ENCODE measurements at regions not wholly inside any gene's neighbourhood (a gene's known extent, or its start where the extent isn't known, plus 50 kb on each side); places are given as distances from the start of the nearest gene placed in this dataset.

- no peaks in the 10 kb centered on the region for H3K36me3 ChIP-seq
- H3K9me3 ChIP-seq = no peaks in the 10 kb centered on the region
- no peak overlapping the region for H3K27ac ChIP-seq
- TF ChIP-seq CTCF (IDR thresholded peaks at IDR 0.05) = no peak
- no peaks in the 10 kb centered on the region for H3K4me1 ChIP-seq
- no peaks in the 10 kb centered on the region for H3K27me3 ChIP-seq
- no peak overlapping the region for H3K4me3 ChIP-seq
- no peak for DNase-seq
- intact Hi-C loops (cut with DNase I; ENCODE audit: low total_unique reads) = no loop called here
Measured at GRCh38 chr5:58348996-58349728, 110.7 kb downstream of the PLK2 start.

GRCh38 chr5:58346041-58346440 lies 113.8 kb downstream of the PLK2 start:
- TF ChIP-seq CTCF (IDR thresholded peaks at IDR 0.05) = no peak
- intact Hi-C loops (cut with DNase I; ENCODE audit: low total_unique reads) = no loop called here

DNA sequence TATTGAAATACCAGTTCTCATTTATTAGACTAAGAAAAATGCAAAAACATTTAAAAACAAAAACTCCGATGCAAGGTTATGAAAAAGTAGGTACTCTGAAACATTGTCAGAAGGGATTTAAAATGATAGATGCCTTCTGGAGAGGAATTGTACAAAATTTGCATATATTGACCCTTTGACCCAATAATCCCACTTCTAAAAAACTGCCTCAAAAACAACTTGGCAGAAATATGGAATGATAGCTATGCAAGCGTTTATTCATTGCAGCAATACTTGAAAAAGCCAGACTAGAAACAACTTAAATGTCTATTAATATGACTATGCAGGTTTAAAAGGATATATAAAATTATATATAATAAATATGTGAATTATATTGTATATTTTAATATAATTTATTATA lies 118.4 kb downstream of the PLK2 start:
- Histone ChIP-seq H3K36me3 (no peaks in the 10 kb centered on the region), H3K27ac (no peak overlapping the region), H3K4me1 (no peaks in the 10 kb centered on the region), H3K27me3 (no peaks in the 10 kb centered on the region), H3K4me3 (no peak overlapping the region), H3K9me3 (no peaks in the 10 kb centered on the region)
- DNase-seq = no peak
- intact Hi-C loops (cut with DNase I; ENCODE audit: low total_unique reads) = no loop called here
- TF ChIP-seq CTCF (IDR thresholded peaks at IDR 0.05) = no peak

More at GRCh38 chr5:58346041-58346440, 113.8 kb downstream of the PLK2 start:
- H3K9me3 ChIP-seq = no peaks in the 10 kb centered on the region
- no peaks in the 10 kb centered on the region for H3K27me3 ChIP-seq
- H3K4me1 ChIP-seq = no peaks in the 10 kb centered on the region
- H3K4me3 ChIP-seq = no peak overlapping the region
- H3K27ac ChIP-seq = no peak overlapping the region
- no peak for DNase-seq
- no peaks in the 10 kb centered on the region for H3K36me3 ChIP-seq

DNA sequence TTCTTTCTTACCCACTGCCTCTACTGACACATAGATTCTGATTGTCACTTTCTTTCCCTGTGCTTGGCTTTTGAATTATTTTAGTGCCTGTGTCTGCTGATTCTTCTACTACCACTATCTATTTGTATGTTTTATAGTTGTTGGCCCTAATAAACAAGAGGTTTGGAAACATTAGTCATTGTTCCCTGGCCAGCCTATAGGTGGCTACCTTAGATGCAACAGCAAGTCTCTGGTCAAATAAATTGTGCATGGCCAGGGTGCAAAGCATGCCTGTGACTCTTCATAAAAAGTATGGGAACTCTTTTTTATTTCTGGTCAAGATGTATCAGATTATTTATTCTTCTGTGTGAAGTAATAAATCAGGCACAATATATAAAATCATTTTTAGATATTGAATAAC lies 124.4 kb downstream of the PLK2 start:
- Histone ChIP-seq H3K9me3 (no peaks in the 10 kb centered on the region), H3K4me3 (no peak overlapping the region), H3K27ac (no peak overlapping the region), H3K27me3 (no peaks in the 10 kb centered on the region), H3K4me1 (no peaks in the 10 kb centered on the region), H3K36me3 (no peaks in the 10 kb centered on the region)
- DNase-seq = no peak
- no peak for TF ChIP-seq CTCF (IDR thresholded peaks at IDR 0.05)
- intact Hi-C loops (cut with DNase I; ENCODE audit: low total_unique reads) = no loop called here

GRCh38 chr5:58334035-58334434 lies 125.9 kb downstream of the PLK2 start:
- intact Hi-C loops (cut with DNase I; ENCODE audit: low total_unique reads) = no loop called here
- no peak for TF ChIP-seq CTCF (IDR thresholded peaks at IDR 0.05)
- Histone ChIP-seq H3K9me3 (no peaks in the 10 kb centered on the region), H3K4me1 (no peaks in the 10 kb centered on the region), H3K36me3 (no peaks in the 10 kb centered on the region), H3K4me3 (no peak overlapping the region), H3K27ac (no peak overlapping the region), H3K27me3 (no peaks in the 10 kb centered on the region)
- no peak for DNase-seq

DNA sequence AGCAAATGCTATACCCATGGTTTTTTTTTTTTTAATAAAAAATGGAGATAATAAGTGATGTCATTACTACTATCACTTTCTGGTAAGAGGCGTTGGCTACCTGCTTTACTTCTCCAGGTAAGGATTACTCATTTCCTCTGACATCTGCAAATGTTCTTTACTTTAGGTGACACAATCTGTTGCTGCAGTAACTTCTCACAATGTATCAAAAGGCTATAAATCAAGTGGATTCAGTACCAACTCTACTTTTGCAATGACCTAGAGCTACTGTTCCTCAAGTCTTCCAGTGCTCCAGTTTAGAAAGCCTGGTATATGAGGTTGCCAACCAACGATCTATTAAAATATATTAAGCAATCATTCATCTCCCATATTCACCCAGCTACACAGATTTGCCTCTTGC lies 129.1 kb downstream of the PLK2 start:
- Histone ChIP-seq H3K36me3 (no peaks in the 10 kb centered on the region), H3K4me3 (no peak overlapping the region), H3K27ac (no peak overlapping the region), H3K27me3 (no peaks in the 10 kb centered on the region), H3K9me3 (no peaks in the 10 kb centered on the region), H3K4me1 (no peaks in the 10 kb centered on the region)
- intact Hi-C loops (cut with DNase I; ENCODE audit: low total_unique reads) = no loop called here
- no peak for DNase-seq
- no peak for TF ChIP-seq CTCF (IDR thresholded peaks at IDR 0.05)

Measured in tibial artery (tissue), 4 donors.